ENCODE measurements at regions not wholly inside any gene's neighbourhood (a gene's known extent, or its start where the extent isn't known, plus 50 kb on each side); places are given as distances from the start of the nearest gene placed in this dataset.
A peak's percentile ranks its signal among the peaks of the same experiment; 100 is the strongest.
"Not testable (repeated sequence)": the region's sequence is repeated elsewhere in the genome, so short reads cannot be mapped to it uniquely, and the experiment has no call there.

- Histone ChIP-seq H2AFZ (ENCODE audit: low read depth, low read length) (peak overlapping the region; percentile 46), H3K9me3 (ENCODE audit: low read length) (no peaks in the 10 kb centered on the region), H3K36me3 (ENCODE audit: insufficient read depth, low read length) (no peaks in the 10 kb centered on the region), H3K27me3 (ENCODE audit: insufficient read depth, low read length) (no peaks in the 10 kb centered on the region), H3K4me3 (ENCODE audit: low read length) (no peak overlapping the region), H3K4me1 (ENCODE audit: insufficient read depth, low read length) (no peaks in the 10 kb centered on the region)
Measured at GRCh38 chr3:110625201-110625747, 446.3 kb upstream of the NECTIN3 start.

GRCh38 chr3:110626652-110627111 is 444.9 kb upstream of the NECTIN3 start:
- not testable (repeated sequence) for H3K9me3 ChIP-seq (ENCODE audit: low read length); H3K4me1 ChIP-seq (ENCODE audit: insufficient read depth, low read length); H3K27me3 ChIP-seq (ENCODE audit: insufficient read depth, low read length); H3K36me3 ChIP-seq (ENCODE audit: insufficient read depth, low read length); H3K4me3 ChIP-seq (ENCODE audit: low read length)
- H2AFZ ChIP-seq (ENCODE audit: low read depth, low read length), result peak overlapping the region; percentile 16

GRCh38 chr3:110628650-110629301 is 442.8 kb upstream of the NECTIN3 start:
- Histone ChIP-seq H3K4me3 (ENCODE audit: low read length) (no peak overlapping the region), H3K4me1 (ENCODE audit: insufficient read depth, low read length) (no peaks in the 10 kb centered on the region), H3K27me3 (ENCODE audit: insufficient read depth, low read length) (no peaks in the 10 kb centered on the region), H3K36me3 (ENCODE audit: insufficient read depth, low read length) (no peaks in the 10 kb centered on the region), H2AFZ (ENCODE audit: low read depth, low read length) (no peak overlapping the region), H3K9me3 (ENCODE audit: low read length) (no peaks in the 10 kb centered on the region)

- Histone ChIP-seq H3K27me3 (ENCODE audit: insufficient read depth, low read length) (no peaks in the 10 kb centered on the region), H3K4me3 (ENCODE audit: low read length) (no peak overlapping the region), H3K36me3 (ENCODE audit: insufficient read depth, low read length) (no peaks in the 10 kb centered on the region), H3K9me3 (ENCODE audit: low read length) (no peaks in the 10 kb centered on the region), H2AFZ (ENCODE audit: low read depth, low read length) (no peak overlapping the region), H3K4me1 (ENCODE audit: insufficient read depth, low read length) (no peaks in the 10 kb centered on the region)
Measured at GRCh38 chr3:110629917-110630316, 441.7 kb upstream of the NECTIN3 start.

- Histone ChIP-seq H3K9me3 (ENCODE audit: low read length) (no peaks in the 10 kb centered on the region), H3K4me1 (ENCODE audit: insufficient read depth, low read length) (no peaks in the 10 kb centered on the region), H3K36me3 (ENCODE audit: insufficient read depth, low read length) (no peaks in the 10 kb centered on the region), H2AFZ (ENCODE audit: low read depth, low read length) (no peak overlapping the region), H3K4me3 (ENCODE audit: low read length) (no peak overlapping the region), H3K27me3 (ENCODE audit: insufficient read depth, low read length) (no peaks in the 10 kb centered on the region)
Measured at GRCh38 chr3:110644203-110644602, 427.4 kb upstream of the NECTIN3 start.

GRCh38 chr3:110646055-110646454 is 425.6 kb upstream of the NECTIN3 start:
- Histone ChIP-seq H3K4me3 (ENCODE audit: low read length) (no peak overlapping the region), H3K4me1 (ENCODE audit: insufficient read depth, low read length) (no peaks in the 10 kb centered on the region), H2AFZ (ENCODE audit: low read depth, low read length) (no peak overlapping the region), H3K27me3 (ENCODE audit: insufficient read depth, low read length) (no peaks in the 10 kb centered on the region), H3K9me3 (ENCODE audit: low read length) (no peaks in the 10 kb centered on the region), H3K36me3 (ENCODE audit: insufficient read depth, low read length) (no peaks in the 10 kb centered on the region)

GRCh38 chr3:110646496-110646895 is 425.1 kb upstream of the NECTIN3 start:
- H3K36me3 ChIP-seq (ENCODE audit: insufficient read depth, low read length), result no peaks in the 10 kb centered on the region
- no peak overlapping the region for H2AFZ ChIP-seq (ENCODE audit: low read depth, low read length)

GRCh38 chr3:110647586-110647985 is 424.0 kb upstream of the NECTIN3 start:
- no peak overlapping the region for H3K4me3 ChIP-seq (ENCODE audit: low read length)

More at GRCh38 chr3:110646496-110646895, 425.1 kb upstream of the NECTIN3 start:
- H3K27me3 ChIP-seq (ENCODE audit: insufficient read depth, low read length), result no peaks in the 10 kb centered on the region
- no peaks in the 10 kb centered on the region for H3K9me3 ChIP-seq (ENCODE audit: low read length)
- no peaks in the 10 kb centered on the region for H3K4me1 ChIP-seq (ENCODE audit: insufficient read depth, low read length)
- H3K4me3 ChIP-seq (ENCODE audit: low read length), result no peak overlapping the region

GRCh38 chr3:110650741-110651140 is 420.9 kb upstream of the NECTIN3 start:
- H3K27me3 ChIP-seq (ENCODE audit: insufficient read depth, low read length), result no peaks in the 10 kb centered on the region
- H3K4me1 ChIP-seq (ENCODE audit: insufficient read depth, low read length), result peaks cover 5% of the 10 kb centered on the region
- H3K4me3 ChIP-seq (ENCODE audit: low read length), result no peak overlapping the region
- no peak overlapping the region for H2AFZ ChIP-seq (ENCODE audit: low read depth, low read length)
- H3K9me3 ChIP-seq (ENCODE audit: low read length), result no peaks in the 10 kb centered on the region
- H3K36me3 ChIP-seq (ENCODE audit: insufficient read depth, low read length), result no peaks in the 10 kb centered on the region

More at GRCh38 chr3:110647586-110647985, 424.0 kb upstream of the NECTIN3 start:
- no peak overlapping the region for H2AFZ ChIP-seq (ENCODE audit: low read depth, low read length)
- no peaks in the 10 kb centered on the region for H3K9me3 ChIP-seq (ENCODE audit: low read length)
- H3K36me3 ChIP-seq (ENCODE audit: insufficient read depth, low read length), result no peaks in the 10 kb centered on the region
- no peaks in the 10 kb centered on the region for H3K4me1 ChIP-seq (ENCODE audit: insufficient read depth, low read length)
- no peaks in the 10 kb centered on the region for H3K27me3 ChIP-seq (ENCODE audit: insufficient read depth, low read length)

- peaks cover 5% of the 10 kb centered on the region for H3K4me1 ChIP-seq (ENCODE audit: insufficient read depth, low read length)
- H2AFZ ChIP-seq (ENCODE audit: low read depth, low read length), result no peak overlapping the region
- H3K4me3 ChIP-seq (ENCODE audit: low read length), result no peak overlapping the region
- H3K9me3 ChIP-seq (ENCODE audit: low read length), result no peaks in the 10 kb centered on the region
- no peaks in the 10 kb centered on the region for H3K27me3 ChIP-seq (ENCODE audit: insufficient read depth, low read length)
- no peaks in the 10 kb centered on the region for H3K36me3 ChIP-seq (ENCODE audit: insufficient read depth, low read length)
Measured at GRCh38 chr3:110654843-110655502, 416.6 kb upstream of the NECTIN3 start.

GRCh38 chr3:110656394-110657025 is 415.1 kb upstream of the NECTIN3 start:
- Histone ChIP-seq H2AFZ (ENCODE audit: low read depth, low read length) (no peak overlapping the region), H3K9me3 (ENCODE audit: low read length) (no peaks in the 10 kb centered on the region)

GRCh38 chr3:110664148-110664547 is 407.5 kb upstream of the NECTIN3 start:
- Histone ChIP-seq H3K9me3 (ENCODE audit: low read length) (peaks cover 3% of the 10 kb centered on the region), H2AFZ (ENCODE audit: low read depth, low read length) (no peak overlapping the region), H3K36me3 (ENCODE audit: insufficient read depth, low read length) (no peaks in the 10 kb centered on the region), H3K4me3 (ENCODE audit: low read length) (no peak overlapping the region), H3K4me1 (ENCODE audit: insufficient read depth, low read length) (no peaks in the 10 kb centered on the region), H3K27me3 (ENCODE audit: insufficient read depth, low read length) (no peaks in the 10 kb centered on the region)

More at GRCh38 chr3:110656394-110657025, 415.1 kb upstream of the NECTIN3 start:
- H3K4me1 ChIP-seq (ENCODE audit: insufficient read depth, low read length), result peaks cover 5% of the 10 kb centered on the region
- H3K4me3 ChIP-seq (ENCODE audit: low read length), result no peak overlapping the region
- no peaks in the 10 kb centered on the region for H3K27me3 ChIP-seq (ENCODE audit: insufficient read depth, low read length)
- no peaks in the 10 kb centered on the region for H3K36me3 ChIP-seq (ENCODE audit: insufficient read depth, low read length)

GRCh38 chr3:110666495-110666894 is 405.1 kb upstream of the NECTIN3 start:
- no peak overlapping the region for H3K4me3 ChIP-seq (ENCODE audit: low read length)
- no peaks in the 10 kb centered on the region for H3K27me3 ChIP-seq (ENCODE audit: insufficient read depth, low read length)
- no peaks in the 10 kb centered on the region for H3K4me1 ChIP-seq (ENCODE audit: insufficient read depth, low read length)
- no peak overlapping the region for H2AFZ ChIP-seq (ENCODE audit: low read depth, low read length)
- H3K9me3 ChIP-seq (ENCODE audit: low read length), result peaks cover 11% of the 10 kb centered on the region
- H3K36me3 ChIP-seq (ENCODE audit: insufficient read depth, low read length), result no peaks in the 10 kb centered on the region
